PC-3 (cell line): ENCODE measurements at regions not wholly inside any gene's neighbourhood (a gene's known extent, or its start where the extent isn't known, plus 50 kb on each side); places are given as distances from the start of the nearest gene placed in this dataset.

Experiments
- ATAC-seq: fragments of 200-7000 bp; cut with Tn5 transposase; 2 replicates; pipeline ENCODE4 v1.9.1; 2020; ENCODE audit warnings: mild to moderate bottlenecking, moderate library complexity
- BruUV-seq: library from RNA; stranded (reverse); fragments of 400-500 nt; replicated peaks from 2 replicates; lab custom pipeline; 2021; lab: Mats Ljungman, UMichigan
- CTCF ChIA-PET: fragments of 300-600 bp; sonication (Branson Sonifier 250); formaldehyde crosslinking; loops from one replicate; lab custom pipeline; 2022; ENCODE audit warnings: antibody characterized with exemption; lab: Charles Lee
- POLR2A ChIA-PET: fragments of 300-600 bp; sonication (Branson Sonifier 250); formaldehyde crosslinking; loops from one replicate; lab custom pipeline; 2022; ENCODE audit warnings: antibody characterized with exemption; ENCODE audit not compliant: unreplicated experiment; lab: Charles Lee
- DNase-seq: peaks from one replicate; pipeline ENCODE4 v3.0.0-alpha.2; 2015
- H2AFZ ChIP-seq: fragments of 300-600 bp; sonication (generic); 2 replicates; pipeline ENCODE4 v1.6.0; 2016; ENCODE audit warnings: antibody characterized with exemption, low read length
- H3F3A ChIP-seq: fragments of 300-600 bp; sonication (generic); one replicate; pipeline ENCODE4 v1.6.0; 2017; ENCODE audit warnings: antibody characterized with exemption, low read length, control low read depth, mild to moderate bottlenecking; ENCODE audit not compliant: unreplicated experiment
- H3K27ac ChIP-seq: fragments of 300-600 bp; sonication (generic); 2 replicates; pipeline ENCODE4 v1.5.1; 2016; ENCODE audit warnings: mild to moderate bottlenecking, low read length
- H3K27me3 ChIP-seq: fragments of 300-600 bp; sonication (generic); 2 replicates; pipeline ENCODE4 v1.6.1; 2016; ENCODE audit warnings: low read length, mixed read lengths
- H3K36me3 ChIP-seq: fragments of 300-600 bp; sonication (generic); 2 replicates; pipeline ENCODE4 v1.6.1; 2016; ENCODE audit warnings: low read depth, mixed run types, low read length, mixed read lengths
- H3K4me1 ChIP-seq: fragments of 300-600 bp; sonication (generic); 2 replicates; pipeline ENCODE4 v1.5.1; 2016; ENCODE audit warnings: low read length; ENCODE audit not compliant: insufficient read depth
- H3K4me2 ChIP-seq: fragments of 300-600 bp; sonication (generic); 2 replicates; pipeline ENCODE4 v1.6.0; 2016; ENCODE audit warnings: low read length
- H3K4me3 ChIP-seq: fragments of 300-600 bp; sonication (generic); 2 replicates; pipeline ENCODE4 v1.5.1; 2016; ENCODE audit warnings: mild to moderate bottlenecking, low read length, mixed read lengths
- H3K79me2 ChIP-seq: fragments of 300-600 bp; sonication (generic); 2 replicates; pipeline ENCODE4 v1.6.1; 2017; ENCODE audit warnings: low read length, mixed read lengths
- H3K9ac ChIP-seq: fragments of 300-600 bp; sonication (generic); 2 replicates; pipeline ENCODE4 v1.6.0; 2016; ENCODE audit warnings: mild to moderate bottlenecking, low read length
- H3K9me2 ChIP-seq: fragments of 300-600 bp; sonication (generic); replicated peaks from 2 replicates; pipeline ENCODE4 v1.6.1; 2016; ENCODE audit warnings: mixed run types, low read length, mixed read lengths
- H3K9me3 ChIP-seq: fragments of 300-600 bp; sonication (generic); 2 replicates; pipeline ENCODE4 v1.6.1; 2016; ENCODE audit warnings: low read length, mixed read lengths
- H4K20me1 ChIP-seq: fragments of 300-600 bp; sonication (generic); 2 replicates; pipeline ENCODE4 v1.6.1; 2016; ENCODE audit warnings: low read length, mixed read lengths
- EZH2 ChIP-seq: fragments of 300-600 bp; sonication (generic); IDR thresholded peaks from one replicate; pipeline ENCODE4 v1.6.1; 2017; ENCODE audit warnings: antibody characterized with exemption, mild to moderate bottlenecking, low read length; ENCODE audit not compliant: unreplicated experiment
- EZH2phosphoT487 ChIP-seq: fragments of 300-600 bp; sonication (generic); IDR thresholded peaks from 2 replicates; pipeline ENCODE4 v1.6.1; 2018; ENCODE audit warnings: mild to moderate bottlenecking, antibody characterized with exemption, low read length, borderline replicate concordance
- intact Hi-C: fragments of 100-400 bp; cut with micrococcal nuclease; formaldehyde crosslinking; loops from 2 replicates; pipeline ENCODE4 v1.9.0; 2023
- TF ChIP-seq, protein P1 (sequence below): fragments of 300-600 bp; sonication (generic); conservative IDR thresholded peaks from 2 replicates; pipeline ENCODE4 v1.5.1; 2017; ENCODE audit warnings: antibody characterized with exemption, low read depth, mild to moderate bottlenecking, low read length

DNA sequence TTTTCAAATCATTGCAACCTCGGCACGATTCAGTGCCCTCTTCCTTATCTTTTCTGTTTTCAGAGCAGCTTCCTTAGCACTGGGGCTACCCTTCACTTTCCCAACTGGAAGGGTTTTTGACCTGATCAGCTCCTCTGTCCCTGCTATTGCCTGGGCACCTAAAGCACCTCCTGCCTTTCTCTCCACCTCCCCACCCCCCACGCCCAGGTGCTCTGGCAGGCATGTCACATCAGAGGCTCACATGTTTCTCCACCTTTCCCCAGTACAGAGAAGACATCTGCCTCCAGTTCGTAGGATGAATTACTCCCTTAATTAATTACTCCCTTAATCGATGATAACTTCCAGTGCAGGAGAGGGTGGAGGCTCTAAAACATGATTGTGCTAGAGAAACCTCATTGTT lies 88.7 kb upstream of the LCLAT1 start:
- no peak overlapping the region for H2AFZ ChIP-seq
- H3K4me3 ChIP-seq, result no peak overlapping the region
- no peak overlapping the region for H3K9ac ChIP-seq
- intact Hi-C loops, result no loop called here
- H3F3A ChIP-seq, result no peaks in the 10 kb centered on the region
- DNase-seq, result no peak
- H3K79me2 ChIP-seq, result no peaks in the 10 kb centered on the region
- peaks cover 14% of the 10 kb centered on the region for H3K4me1 ChIP-seq
- H3K9me3 ChIP-seq, result no peaks in the 10 kb centered on the region
- no TSS peak for BruUV-seq
- H4K20me1 ChIP-seq, result no peaks in the 10 kb centered on the region
- no peak overlapping the region for H3K27ac ChIP-seq
- H3K36me3 ChIP-seq, result no peaks in the 10 kb centered on the region
- ChIA-PET CTCF (no interaction called here), POLR2A (no interaction called here)
- H3K9me2 ChIP-seq, result no peaks in the 10 kb centered on the region
- ATAC-seq, result no peak
- TF ChIP-seq EZH2, result no peak
- TF ChIP-seq, protein P1, sequence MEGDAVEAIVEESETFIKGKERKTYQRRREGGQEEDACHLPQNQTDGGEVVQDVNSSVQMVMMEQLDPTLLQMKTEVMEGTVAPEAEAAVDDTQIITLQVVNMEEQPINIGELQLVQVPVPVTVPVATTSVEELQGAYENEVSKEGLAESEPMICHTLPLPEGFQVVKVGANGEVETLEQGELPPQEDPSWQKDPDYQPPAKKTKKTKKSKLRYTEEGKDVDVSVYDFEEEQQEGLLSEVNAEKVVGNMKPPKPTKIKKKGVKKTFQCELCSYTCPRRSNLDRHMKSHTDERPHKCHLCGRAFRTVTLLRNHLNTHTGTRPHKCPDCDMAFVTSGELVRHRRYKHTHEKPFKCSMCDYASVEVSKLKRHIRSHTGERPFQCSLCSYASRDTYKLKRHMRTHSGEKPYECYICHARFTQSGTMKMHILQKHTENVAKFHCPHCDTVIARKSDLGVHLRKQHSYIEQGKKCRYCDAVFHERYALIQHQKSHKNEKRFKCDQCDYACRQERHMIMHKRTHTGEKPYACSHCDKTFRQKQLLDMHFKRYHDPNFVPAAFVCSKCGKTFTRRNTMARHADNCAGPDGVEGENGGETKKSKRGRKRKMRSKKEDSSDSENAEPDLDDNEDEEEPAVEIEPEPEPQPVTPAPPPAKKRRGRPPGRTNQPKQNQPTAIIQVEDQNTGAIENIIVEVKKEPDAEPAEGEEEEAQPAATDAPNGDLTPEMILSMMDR, result no peak
- TF ChIP-seq EZH2phosphoT487, result no peak
- no peaks in the 10 kb centered on the region for H3K27me3 ChIP-seq
- H3K4me2 ChIP-seq, result no peak overlapping the region

DNA sequence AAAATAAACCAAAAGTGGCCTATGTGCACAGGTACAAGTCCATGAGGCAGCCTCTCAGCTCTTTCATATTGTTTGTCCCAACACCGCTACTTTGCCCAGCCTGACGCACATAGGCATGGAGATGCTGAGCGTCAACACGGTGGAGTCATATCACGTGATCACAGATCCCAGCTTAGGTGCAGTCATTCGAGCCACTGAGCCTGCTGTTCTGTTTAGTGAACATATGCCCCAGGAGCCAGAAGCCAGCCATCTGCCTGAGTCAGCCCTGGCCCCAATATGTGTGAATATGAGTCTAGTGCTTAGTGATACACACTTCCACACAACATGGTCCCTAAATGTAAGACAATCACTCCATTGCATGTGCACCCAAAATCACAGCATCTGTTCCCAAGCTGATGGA lies 88.2 kb upstream of the LCLAT1 start:
- CTCF ChIA-PET, result no interaction called here
- no peaks in the 10 kb centered on the region for H3K27me3 ChIP-seq

DNA sequence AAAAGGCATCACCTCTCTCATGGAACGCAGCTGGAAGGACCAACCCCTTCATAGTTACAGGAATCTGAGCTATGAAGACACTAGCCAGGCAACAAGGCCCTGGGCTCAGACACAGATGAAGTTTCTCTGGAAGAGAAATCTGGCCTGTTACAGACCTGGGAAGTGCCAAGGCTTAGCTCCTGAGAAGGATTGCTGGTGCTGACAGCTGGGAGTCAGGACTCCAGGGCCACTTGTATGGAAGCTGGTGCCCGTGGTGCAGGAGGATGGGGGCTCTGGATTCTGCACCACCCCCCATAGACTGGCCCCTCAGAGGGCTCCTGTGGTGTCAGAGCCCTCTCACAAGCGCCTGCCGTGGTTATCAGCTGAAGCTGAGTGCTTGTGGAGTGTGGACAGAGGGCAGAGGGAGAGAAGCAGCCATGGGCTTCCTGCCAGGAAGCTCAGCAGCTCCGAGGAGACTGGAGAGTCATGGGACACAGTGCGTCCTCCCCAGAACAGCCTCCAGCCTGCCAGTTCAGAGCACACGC lies 87.3 kb upstream of the LCLAT1 start:
- Histone ChIP-seq H3K79me2 (no peaks in the 10 kb centered on the region), H3K4me2 (no peak overlapping the region), H3K9me3 (no peaks in the 10 kb centered on the region), H3K9ac (no peak overlapping the region), H3K27me3 (no peaks in the 10 kb centered on the region), H3K4me1 (peaks cover 16% of the 10 kb centered on the region), H2AFZ (no peak overlapping the region), H3K27ac (no peak overlapping the region), H3K36me3 (no peaks in the 10 kb centered on the region), H3F3A (no peaks in the 10 kb centered on the region), H3K4me3 (no peak overlapping the region), H3K9me2 (no peaks in the 10 kb centered on the region), H4K20me1 (no peaks in the 10 kb centered on the region)
- ChIA-PET CTCF (no interaction called here), POLR2A (no interaction called here)
- no peak for DNase-seq
- ATAC-seq, result no peak
- no TSS peak for BruUV-seq
- intact Hi-C loops, result no loop called here
- no peak for TF ChIP-seq EZH2
- TF ChIP-seq, protein P1, result no peak

More for the DNA sequence above, 88.2 kb upstream of the LCLAT1 start:
- no TSS peak for BruUV-seq
- intact Hi-C loops, result no loop called here
- Histone ChIP-seq H3K27ac (no peak overlapping the region), H3K79me2 (no peaks in the 10 kb centered on the region), H3F3A (no peaks in the 10 kb centered on the region), H3K4me1 (peaks cover 16% of the 10 kb centered on the region), H2AFZ (no peak overlapping the region), H3K9me3 (no peaks in the 10 kb centered on the region), H3K4me3 (no peak overlapping the region), H3K36me3 (no peaks in the 10 kb centered on the region), H3K9ac (no peak overlapping the region), H4K20me1 (no peaks in the 10 kb centered on the region), H3K9me2 (no peaks in the 10 kb centered on the region), H3K4me2 (no peak overlapping the region)
- no peak for DNase-seq
- TF ChIP-seq, protein P1, result no peak
- TF ChIP-seq EZH2phosphoT487, result no peak
- TF ChIP-seq EZH2, result no peak
- POLR2A ChIA-PET, result no interaction called here
- no peak for ATAC-seq
